Fibroblast of lung (primary cell): ENCODE measurements at regions not wholly inside any gene's neighbourhood (a gene's known extent, or its start where the extent isn't known, plus 50 kb on each side); places are given as distances from the start of the nearest gene placed in this dataset.

ENCODE experiments used
- CTCF ChIP-seq, 2 donors: IDR thresholded peaks in 1 of 2; conservative IDR thresholded peaks in 1 of 2; 1 replicate in 1 of 2; 2 replicates in 1 of 2; pipeline ENCODE4 v1.5.1; 2011 to 2012; ENCODE audit warnings: low read length in 2 of 2, control low read depth in 1 of 2, inconsistent platforms in 1 of 2, low read depth in 1 of 2, mild to moderate bottlenecking in 1 of 2
- EZH2 ChIP-seq: IDR thresholded peaks from 2 replicates; pipeline ENCODE4 v1.5.1; 2012; ENCODE audit warnings: low read length, control low read depth, mild to moderate bottlenecking; ENCODE audit errors: missing control alignments

GRCh38 chr2:157996799-157997198 is 104.9 kb upstream of the UPP2 start:
- TF ChIP-seq CTCF (conservative IDR thresholded peaks at IDR 0.05 in 1 of 2, IDR thresholded peaks at IDR 0.05 in 1 of 2; ENCODE audit: low read depth in 1 of 2, low read length in 2 of 2), result no peak
- TF ChIP-seq EZH2, result no peak
